GM12873 (cell line): ENCODE measurements at regions not wholly inside any gene's neighbourhood (a gene's known extent, or its start where the extent isn't known, plus 50 kb on each side); places are given as distances from the start of the nearest gene placed in this dataset.

ENCODE experiments used
- TF ChIP-seq, protein P1 (sequence below): IDR thresholded peaks from 2 replicates; pipeline ENCODE4 v1.5.1; 2012; ENCODE audit warnings: low read depth, mild to moderate bottlenecking, moderate library complexity, low read length, control low read depth; ENCODE audit not compliant: insufficient read depth; ENCODE audit errors: missing control alignments

GRCh38 chr1:220473440-220473839 is 54.5 kb upstream of the MARK1 start:
- TF ChIP-seq, protein P1, sequence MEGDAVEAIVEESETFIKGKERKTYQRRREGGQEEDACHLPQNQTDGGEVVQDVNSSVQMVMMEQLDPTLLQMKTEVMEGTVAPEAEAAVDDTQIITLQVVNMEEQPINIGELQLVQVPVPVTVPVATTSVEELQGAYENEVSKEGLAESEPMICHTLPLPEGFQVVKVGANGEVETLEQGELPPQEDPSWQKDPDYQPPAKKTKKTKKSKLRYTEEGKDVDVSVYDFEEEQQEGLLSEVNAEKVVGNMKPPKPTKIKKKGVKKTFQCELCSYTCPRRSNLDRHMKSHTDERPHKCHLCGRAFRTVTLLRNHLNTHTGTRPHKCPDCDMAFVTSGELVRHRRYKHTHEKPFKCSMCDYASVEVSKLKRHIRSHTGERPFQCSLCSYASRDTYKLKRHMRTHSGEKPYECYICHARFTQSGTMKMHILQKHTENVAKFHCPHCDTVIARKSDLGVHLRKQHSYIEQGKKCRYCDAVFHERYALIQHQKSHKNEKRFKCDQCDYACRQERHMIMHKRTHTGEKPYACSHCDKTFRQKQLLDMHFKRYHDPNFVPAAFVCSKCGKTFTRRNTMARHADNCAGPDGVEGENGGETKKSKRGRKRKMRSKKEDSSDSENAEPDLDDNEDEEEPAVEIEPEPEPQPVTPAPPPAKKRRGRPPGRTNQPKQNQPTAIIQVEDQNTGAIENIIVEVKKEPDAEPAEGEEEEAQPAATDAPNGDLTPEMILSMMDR, result no peak

DNA sequence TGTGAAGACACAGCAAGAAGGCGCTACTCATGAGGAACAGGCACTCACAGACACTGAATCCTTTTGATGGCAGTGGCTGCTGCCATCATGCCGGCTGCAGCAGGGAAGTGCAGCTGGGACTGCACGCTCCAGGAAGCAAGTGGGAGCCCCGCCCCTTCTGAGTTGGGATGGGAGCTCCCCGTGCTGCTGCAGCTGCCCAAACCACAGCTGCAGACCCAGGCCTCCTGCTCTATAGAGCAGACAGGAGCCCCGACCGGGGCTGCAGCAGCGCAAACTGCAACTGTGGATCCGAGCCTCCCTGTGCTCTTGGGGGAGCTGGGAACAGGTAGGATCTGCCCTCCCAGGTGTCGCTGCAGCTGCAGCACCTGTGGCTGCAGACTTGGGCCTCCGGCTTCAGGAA is 65.2 kb upstream of the MARK1 start:
- TF ChIP-seq, protein P1, result no peak

- TF ChIP-seq, protein P1, result no peak
Measured at GRCh38 chr1:220458936-220459335, 69.0 kb upstream of the MARK1 start.

DNA sequence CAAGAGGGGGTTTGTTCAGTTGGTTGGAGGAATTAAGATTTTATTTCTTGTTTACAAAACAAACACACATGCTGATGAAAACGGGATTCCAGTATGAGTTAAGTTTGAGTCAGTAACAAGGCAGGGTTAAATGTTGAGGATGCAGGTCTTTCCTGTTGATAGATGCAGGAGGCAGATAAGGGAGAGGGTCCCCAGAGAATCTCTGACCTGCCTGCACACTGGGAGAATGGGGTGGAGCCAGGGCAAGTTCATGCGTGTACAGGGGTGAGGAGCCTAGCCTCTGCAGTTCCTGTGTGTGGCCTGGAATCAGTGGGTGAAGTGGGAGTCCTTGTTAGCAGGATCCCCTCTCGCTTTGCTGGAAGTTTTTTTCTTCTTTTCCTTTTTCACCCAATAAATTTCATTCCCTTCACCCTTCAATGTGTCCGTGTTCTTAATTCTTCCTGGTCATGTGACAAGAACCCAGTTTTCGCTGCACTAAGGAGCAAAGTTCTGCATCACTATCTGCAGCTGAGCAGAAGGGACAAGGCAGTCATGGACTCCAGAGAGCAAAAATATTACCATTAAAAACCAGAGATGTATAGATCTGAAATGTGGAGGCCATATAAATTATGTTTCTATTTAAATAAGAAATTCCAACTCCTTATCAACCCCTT is 69.9 kb upstream of the MARK1 start:
- TF ChIP-seq, protein P1, result no peak

GRCh38 chr1:220455559-220455958 is 72.4 kb upstream of the MARK1 start:
- TF ChIP-seq, protein P1, result no peak

GRCh38 chr1:220454155-220454777 is 73.7 kb upstream of the MARK1 start:
- TF ChIP-seq, protein P1, result peak; percentile 16

GRCh38 chr1:220453371-220453770 is 74.6 kb upstream of the MARK1 start:
- TF ChIP-seq, protein P1, result no peak
